ENCODE measurements at regions not wholly inside any gene's neighbourhood (a gene's known extent, or its start where the extent isn't known, plus 50 kb on each side); places are given as distances from the start of the nearest gene placed in this dataset.

DNA sequence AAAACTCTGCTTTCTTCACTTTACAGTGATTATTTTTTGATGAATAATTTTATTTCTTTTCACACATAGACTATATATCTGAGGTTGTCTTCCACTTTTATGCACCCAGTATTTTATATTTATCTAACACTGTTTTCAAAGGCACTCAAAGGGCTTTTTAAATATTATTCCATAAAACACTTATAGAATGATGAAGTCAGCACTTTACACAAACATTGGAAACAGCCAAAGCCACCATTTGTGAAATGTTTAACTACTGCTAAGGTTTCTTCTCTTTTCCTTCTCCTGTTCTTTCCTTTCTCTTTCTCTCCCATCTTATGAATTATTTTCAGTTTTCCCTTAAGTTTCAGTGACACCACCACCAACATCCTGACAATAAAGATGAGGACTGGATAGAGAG lies 317.7 kb upstream of the FAM78B start:
- no peak for TF ChIP-seq EZH2 (IDR thresholded peaks at IDR 0.05; ENCODE audit: low read length)
- TF ChIP-seq, protein P1, sequence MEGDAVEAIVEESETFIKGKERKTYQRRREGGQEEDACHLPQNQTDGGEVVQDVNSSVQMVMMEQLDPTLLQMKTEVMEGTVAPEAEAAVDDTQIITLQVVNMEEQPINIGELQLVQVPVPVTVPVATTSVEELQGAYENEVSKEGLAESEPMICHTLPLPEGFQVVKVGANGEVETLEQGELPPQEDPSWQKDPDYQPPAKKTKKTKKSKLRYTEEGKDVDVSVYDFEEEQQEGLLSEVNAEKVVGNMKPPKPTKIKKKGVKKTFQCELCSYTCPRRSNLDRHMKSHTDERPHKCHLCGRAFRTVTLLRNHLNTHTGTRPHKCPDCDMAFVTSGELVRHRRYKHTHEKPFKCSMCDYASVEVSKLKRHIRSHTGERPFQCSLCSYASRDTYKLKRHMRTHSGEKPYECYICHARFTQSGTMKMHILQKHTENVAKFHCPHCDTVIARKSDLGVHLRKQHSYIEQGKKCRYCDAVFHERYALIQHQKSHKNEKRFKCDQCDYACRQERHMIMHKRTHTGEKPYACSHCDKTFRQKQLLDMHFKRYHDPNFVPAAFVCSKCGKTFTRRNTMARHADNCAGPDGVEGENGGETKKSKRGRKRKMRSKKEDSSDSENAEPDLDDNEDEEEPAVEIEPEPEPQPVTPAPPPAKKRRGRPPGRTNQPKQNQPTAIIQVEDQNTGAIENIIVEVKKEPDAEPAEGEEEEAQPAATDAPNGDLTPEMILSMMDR (optimal IDR thresholded peaks at IDR 0.05 in 1 of 3, IDR thresholded peaks at IDR 0.05 in 1 of 3, conservative IDR thresholded peaks at IDR 0.05 in 1 of 3; ENCODE audit: extremely low read depth in 1 of 3, insufficient read depth in 2 of 3, low read length in 3 of 3), result no peak
- Histone ChIP-seq H2AFZ (ENCODE audit: control insufficient read depth, low read length) (no peak overlapping the region), H3K4me2 (ENCODE audit: control insufficient read depth, extremely low read depth, insufficient read depth, low read depth, low read length) (no peak overlapping the region), H3K9me1 (ENCODE audit: control insufficient read depth, extremely low read depth, insufficient read depth, low read length) (no peaks in the 10 kb centered on the region), H3K27me3 (ENCODE audit: control insufficient read depth, extremely low read depth, insufficient read depth, low read length) (no peaks in the 10 kb centered on the region), H4K20me1 (ENCODE audit: control insufficient read depth, extremely low read depth, insufficient read depth, low read length) (no peaks in the 10 kb centered on the region), H3K4me3 (ENCODE audit: control insufficient read depth in 2 of 3, extremely low read depth in 1 of 3, insufficient read depth in 2 of 3, low read depth in 1 of 3, low read length in 3 of 3) (no peak overlapping the region), H3K9me3 (ENCODE audit: control insufficient read depth, low read depth, low read length) (no peaks in the 10 kb centered on the region), H3K36me3 (ENCODE audit: control insufficient read depth in 2 of 2, extremely low read depth in 1 of 2, insufficient read depth in 2 of 2, low read length in 2 of 2) (no peaks in the 10 kb centered on the region), H3K27ac (ENCODE audit: control insufficient read depth, insufficient read depth, low read length) (no peak overlapping the region), H3K4me1 (ENCODE audit: control insufficient read depth, extremely low read depth, insufficient read depth, low read length) (no peaks in the 10 kb centered on the region), H3K79me2 (ENCODE audit: control insufficient read depth, insufficient read depth, low read length) (no peaks in the 10 kb centered on the region), H3K9ac (ENCODE audit: control insufficient read depth, extremely low read depth, insufficient read depth, low read length) (no peak overlapping the region)
- FAIRE-seq (no peak), DNase-seq (ENCODE audit: low read depth, low spot score) (no peak)
- dilution Hi-C loops (cut with MboI; ENCODE audit: extremely low pct_ligation_motif_present, low sequenced_read_pairs), result no loop called here

- Histone ChIP-seq H3K36me3 (ENCODE audit: control insufficient read depth in 2 of 2, extremely low read depth in 1 of 2, insufficient read depth in 2 of 2, low read length in 2 of 2) (no peaks in the 10 kb centered on the region), H3K4me3 (ENCODE audit: control insufficient read depth in 2 of 3, extremely low read depth in 1 of 3, insufficient read depth in 2 of 3, low read depth in 1 of 3, low read length in 3 of 3) (no peak overlapping the region), H2AFZ (ENCODE audit: control insufficient read depth, low read length) (no peak overlapping the region), H3K9ac (ENCODE audit: control insufficient read depth, extremely low read depth, insufficient read depth, low read length) (no peak overlapping the region), H3K9me1 (ENCODE audit: control insufficient read depth, extremely low read depth, insufficient read depth, low read length) (no peaks in the 10 kb centered on the region), H3K27me3 (ENCODE audit: control insufficient read depth, extremely low read depth, insufficient read depth, low read length) (no peaks in the 10 kb centered on the region), H3K9me3 (ENCODE audit: control insufficient read depth, low read depth, low read length) (no peaks in the 10 kb centered on the region), H3K4me2 (ENCODE audit: control insufficient read depth, extremely low read depth, insufficient read depth, low read depth, low read length) (no peak overlapping the region), H3K79me2 (ENCODE audit: control insufficient read depth, insufficient read depth, low read length) (no peaks in the 10 kb centered on the region), H4K20me1 (ENCODE audit: control insufficient read depth, extremely low read depth, insufficient read depth, low read length) (no peaks in the 10 kb centered on the region), H3K27ac (ENCODE audit: control insufficient read depth, insufficient read depth, low read length) (no peak overlapping the region), H3K4me1 (ENCODE audit: control insufficient read depth, extremely low read depth, insufficient read depth, low read length) (no peaks in the 10 kb centered on the region)
- dilution Hi-C loops (cut with MboI; ENCODE audit: extremely low pct_ligation_motif_present, low sequenced_read_pairs), result no loop called here
- no peak for TF ChIP-seq EZH2 (IDR thresholded peaks at IDR 0.05; ENCODE audit: low read length)
- TF ChIP-seq, protein P1 (optimal IDR thresholded peaks at IDR 0.05 in 1 of 3, IDR thresholded peaks at IDR 0.05 in 1 of 3, conservative IDR thresholded peaks at IDR 0.05 in 1 of 3; ENCODE audit: extremely low read depth in 1 of 3, insufficient read depth in 2 of 3, low read length in 3 of 3), result no peak
- FAIRE-seq (no peak), DNase-seq (ENCODE audit: low read depth, low spot score) (no peak)
Observed at GRCh38 chr1:166484871-166485270, 318.1 kb upstream of the FAM78B start.
